PC-3 (cell line): ENCODE measurements at regions not wholly inside any gene's neighbourhood (a gene's known extent, or its start where the extent isn't known, plus 50 kb on each side); places are given as distances from the start of the nearest gene placed in this dataset.

Source experiments
- ATAC-seq: fragments of 200-7000 bp; cut with Tn5 transposase; 2 replicates; pipeline ENCODE4 v1.9.1; 2020; ENCODE audit warnings: mild to moderate bottlenecking, moderate library complexity
- BruUV-seq: library from RNA; stranded (reverse); fragments of 400-500 nt; replicated peaks from 2 replicates; lab custom pipeline; 2021; lab: Mats Ljungman, UMichigan
- CTCF ChIA-PET: fragments of 300-600 bp; sonication (Branson Sonifier 250); formaldehyde crosslinking; loops from one replicate; lab custom pipeline; 2022; ENCODE audit warnings: antibody characterized with exemption; lab: Charles Lee
- POLR2A ChIA-PET: fragments of 300-600 bp; sonication (Branson Sonifier 250); formaldehyde crosslinking; loops from one replicate; lab custom pipeline; 2022; ENCODE audit warnings: antibody characterized with exemption; ENCODE audit not compliant: unreplicated experiment; lab: Charles Lee
- DNase-seq: peaks from one replicate; pipeline ENCODE4 v3.0.0-alpha.2; 2015
- H2AFZ ChIP-seq: fragments of 300-600 bp; sonication (generic); 2 replicates; pipeline ENCODE4 v1.6.0; 2016; ENCODE audit warnings: antibody characterized with exemption, low read length
- H3F3A ChIP-seq: fragments of 300-600 bp; sonication (generic); one replicate; pipeline ENCODE4 v1.6.0; 2017; ENCODE audit warnings: antibody characterized with exemption, low read length, control low read depth, mild to moderate bottlenecking; ENCODE audit not compliant: unreplicated experiment
- H3K27ac ChIP-seq: fragments of 300-600 bp; sonication (generic); 2 replicates; pipeline ENCODE4 v1.5.1; 2016; ENCODE audit warnings: mild to moderate bottlenecking, low read length
- H3K27me3 ChIP-seq: fragments of 300-600 bp; sonication (generic); 2 replicates; pipeline ENCODE4 v1.6.1; 2016; ENCODE audit warnings: low read length, mixed read lengths
- H3K36me3 ChIP-seq: fragments of 300-600 bp; sonication (generic); 2 replicates; pipeline ENCODE4 v1.6.1; 2016; ENCODE audit warnings: low read depth, mixed run types, low read length, mixed read lengths
- H3K4me1 ChIP-seq: fragments of 300-600 bp; sonication (generic); 2 replicates; pipeline ENCODE4 v1.5.1; 2016; ENCODE audit warnings: low read length; ENCODE audit not compliant: insufficient read depth
- H3K4me2 ChIP-seq: fragments of 300-600 bp; sonication (generic); 2 replicates; pipeline ENCODE4 v1.6.0; 2016; ENCODE audit warnings: low read length
- H3K4me3 ChIP-seq: fragments of 300-600 bp; sonication (generic); 2 replicates; pipeline ENCODE4 v1.5.1; 2016; ENCODE audit warnings: mild to moderate bottlenecking, low read length, mixed read lengths
- H3K79me2 ChIP-seq: fragments of 300-600 bp; sonication (generic); 2 replicates; pipeline ENCODE4 v1.6.1; 2017; ENCODE audit warnings: low read length, mixed read lengths
- H3K9ac ChIP-seq: fragments of 300-600 bp; sonication (generic); 2 replicates; pipeline ENCODE4 v1.6.0; 2016; ENCODE audit warnings: mild to moderate bottlenecking, low read length
- H3K9me2 ChIP-seq: fragments of 300-600 bp; sonication (generic); replicated peaks from 2 replicates; pipeline ENCODE4 v1.6.1; 2016; ENCODE audit warnings: mixed run types, low read length, mixed read lengths
- H3K9me3 ChIP-seq: fragments of 300-600 bp; sonication (generic); 2 replicates; pipeline ENCODE4 v1.6.1; 2016; ENCODE audit warnings: low read length, mixed read lengths
- H4K20me1 ChIP-seq: fragments of 300-600 bp; sonication (generic); 2 replicates; pipeline ENCODE4 v1.6.1; 2016; ENCODE audit warnings: low read length, mixed read lengths
- CTCF ChIP-seq: fragments of 300-600 bp; sonication (generic); conservative IDR thresholded peaks from 2 replicates; pipeline ENCODE4 v1.5.1; 2017; ENCODE audit warnings: antibody characterized with exemption, low read depth, mild to moderate bottlenecking, low read length
- EZH2 ChIP-seq: fragments of 300-600 bp; sonication (generic); IDR thresholded peaks from one replicate; pipeline ENCODE4 v1.6.1; 2017; ENCODE audit warnings: antibody characterized with exemption, mild to moderate bottlenecking, low read length; ENCODE audit not compliant: unreplicated experiment
- EZH2phosphoT487 ChIP-seq: fragments of 300-600 bp; sonication (generic); IDR thresholded peaks from 2 replicates; pipeline ENCODE4 v1.6.1; 2018; ENCODE audit warnings: mild to moderate bottlenecking, antibody characterized with exemption, low read length, borderline replicate concordance
- intact Hi-C: fragments of 100-400 bp; cut with micrococcal nuclease; formaldehyde crosslinking; loops from 2 replicates; pipeline ENCODE4 v1.9.0; 2023

- Histone ChIP-seq H3K4me2 (no peak overlapping the region), H2AFZ (no peak overlapping the region), H3K36me3 (no peaks in the 10 kb centered on the region), H3K27ac (no peak overlapping the region), H3K79me2 (no peaks in the 10 kb centered on the region), H3F3A (no peaks in the 10 kb centered on the region), H3K9me3 (no peaks in the 10 kb centered on the region), H3K27me3 (no peaks in the 10 kb centered on the region), H3K9ac (no peak overlapping the region), H4K20me1 (no peaks in the 10 kb centered on the region), H3K9me2 (no peaks in the 10 kb centered on the region), H3K4me1 (no peaks in the 10 kb centered on the region), H3K4me3 (no peak overlapping the region)
- BruUV-seq, result no TSS peak
- DNase-seq (no peak), ATAC-seq (no peak)
- intact Hi-C loops, result no loop called here
- ChIA-PET CTCF (no interaction called here), POLR2A (no interaction called here)
- TF ChIP-seq EZH2, result no peak
- TF ChIP-seq CTCF, result no peak
- no peak for TF ChIP-seq EZH2phosphoT487
Observed at GRCh38 chr13:79870766-79871165, 389.8 kb downstream of the NDFIP2 start.

DNA sequence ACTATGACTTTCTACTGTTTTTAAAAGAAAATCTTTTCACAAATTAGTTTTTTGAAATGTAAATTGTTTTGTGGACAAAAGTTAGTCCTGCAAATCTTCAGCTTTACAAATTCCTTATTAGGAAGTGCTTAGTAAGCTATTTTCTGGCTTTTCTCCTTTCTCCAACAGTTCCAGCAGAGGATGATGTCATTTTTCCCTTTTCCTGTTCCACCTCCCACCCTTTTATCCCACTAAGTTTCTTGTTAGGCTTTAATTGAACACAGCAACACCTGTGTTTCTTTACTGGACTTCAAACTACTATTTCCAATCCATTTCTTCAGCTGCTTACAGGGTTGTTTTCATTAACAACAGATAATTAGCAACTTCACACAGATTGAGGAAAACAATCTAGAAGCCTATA lies 389.2 kb downstream of the NDFIP2 start:
- Histone ChIP-seq H3K4me1 (no peaks in the 10 kb centered on the region), H3K9ac (no peak overlapping the region), H3K36me3 (no peaks in the 10 kb centered on the region), H3K4me2 (no peak overlapping the region), H3K27me3 (no peaks in the 10 kb centered on the region), H3K9me2 (no peaks in the 10 kb centered on the region), H3K4me3 (no peak overlapping the region), H3K9me3 (no peaks in the 10 kb centered on the region), H3K27ac (no peak overlapping the region), H3K79me2 (no peaks in the 10 kb centered on the region), H3F3A (no peaks in the 10 kb centered on the region), H2AFZ (no peak overlapping the region), H4K20me1 (no peaks in the 10 kb centered on the region)
- intact Hi-C loops, result no loop called here
- no peak for ATAC-seq
- CTCF ChIA-PET, result no interaction called here
- POLR2A ChIA-PET, result no interaction called here
- TF ChIP-seq EZH2 (no peak), CTCF (no peak), EZH2phosphoT487 (no peak)
- BruUV-seq, result no TSS peak
- no peak for DNase-seq

GRCh38 chr13:79869326-79869725 lies 388.4 kb downstream of the NDFIP2 start:
- Histone ChIP-seq H3K4me1 (no peaks in the 10 kb centered on the region), H3K79me2 (no peaks in the 10 kb centered on the region), H3K27ac (no peak overlapping the region), H3K9ac (no peak overlapping the region), H3K4me3 (no peak overlapping the region), H2AFZ (0 out of 2 replicates have a peak overlapping the region, but pooled peaks have one; percentile 22), H3K9me3 (no peaks in the 10 kb centered on the region), H4K20me1 (no peaks in the 10 kb centered on the region), H3F3A (no peaks in the 10 kb centered on the region), H3K27me3 (no peaks in the 10 kb centered on the region), H3K9me2 (no peaks in the 10 kb centered on the region), H3K36me3 (no peaks in the 10 kb centered on the region), H3K4me2 (no peak overlapping the region)
- no peak for ATAC-seq
- DNase-seq, result peak; percentile 22
- ChIA-PET CTCF (no interaction called here), POLR2A (no interaction called here)
- no peak for TF ChIP-seq CTCF
- TF ChIP-seq EZH2phosphoT487, result no peak
- no peak for TF ChIP-seq EZH2
- no TSS peak for BruUV-seq
- intact Hi-C loops, result no loop called here
